HG02970 (cell line): ENCODE measurements at regions not wholly inside any gene's neighbourhood (a gene's known extent, or its start where the extent isn't known, plus 50 kb on each side); places are given as distances from the start of the nearest gene placed in this dataset.

Experiments used
- ATAC-seq: cut with Tn5 transposase; IDR thresholded peaks from one replicate; pipeline ENCODE4 v1.9.1; 2021; ENCODE audit warnings: mild to moderate bottlenecking, moderate library complexity, moderate number of reproducible peaks; ENCODE audit not compliant: unreplicated experiment, low FRiP score

DNA sequence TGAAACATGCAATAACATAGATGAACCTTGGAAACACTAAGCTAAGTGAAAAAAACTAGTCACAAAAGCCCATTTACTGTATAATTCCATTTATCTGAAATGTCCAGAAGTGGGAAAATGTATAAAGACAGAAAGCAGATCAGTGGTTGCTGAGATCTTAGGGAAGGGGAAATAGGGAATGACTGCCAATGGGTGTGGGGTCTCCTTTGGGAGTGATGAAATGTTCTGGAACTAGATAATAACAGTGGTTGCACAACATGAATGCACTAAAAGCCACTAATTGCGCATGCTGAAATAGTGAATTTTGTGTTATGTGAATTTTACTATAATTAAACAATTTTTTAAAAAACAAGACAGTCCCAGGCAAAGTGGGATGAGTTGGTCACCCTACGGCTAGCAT lies 472.8 kb downstream of the CCDC171 start:
- no peak for ATAC-seq

DNA sequence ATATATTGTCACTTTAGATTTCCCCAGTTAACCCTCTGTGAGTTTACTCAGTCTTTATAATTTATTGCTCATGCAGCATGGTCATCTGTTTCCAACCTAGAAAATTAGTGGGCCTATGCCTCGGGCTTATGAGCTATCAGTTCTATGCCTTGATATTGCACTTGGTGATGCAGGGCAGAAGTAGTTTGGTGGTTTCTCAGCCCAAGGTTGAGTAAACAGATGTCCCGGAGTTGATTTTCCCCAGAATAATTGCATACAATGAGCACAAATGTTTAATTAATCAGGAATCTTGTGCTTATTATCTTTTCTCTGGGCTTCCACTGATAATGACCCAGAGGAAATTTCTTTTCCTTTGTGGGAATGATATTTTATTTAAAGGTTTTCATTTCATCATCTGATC lies 474.0 kb downstream of the CCDC171 start:
- ATAC-seq: no peak

DNA sequence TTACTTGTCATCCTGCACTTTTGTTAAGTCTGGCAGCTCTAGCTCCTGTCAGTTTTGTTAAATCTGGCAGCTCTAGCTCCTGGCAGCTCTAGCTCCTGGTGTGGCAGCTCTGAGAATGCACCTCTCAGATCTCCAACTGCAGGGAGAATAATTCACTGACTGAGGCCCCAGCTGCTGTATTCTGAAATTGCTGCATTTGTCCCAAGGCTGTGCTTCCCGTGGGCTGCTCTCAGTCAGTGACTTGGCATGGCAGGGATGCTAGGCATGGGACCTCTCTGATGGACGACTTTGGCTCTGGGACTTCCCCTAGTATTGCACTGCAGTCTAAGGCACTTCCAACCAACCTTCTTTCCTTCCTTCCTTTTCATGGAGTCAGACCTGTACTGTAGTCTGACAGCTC lies 475.7 kb downstream of the CCDC171 start:
- no peak for ATAC-seq

- ATAC-seq: no peak
Measured at GRCh38 chr9:16029046-16029615, 476.3 kb downstream of the CCDC171 start.

DNA sequence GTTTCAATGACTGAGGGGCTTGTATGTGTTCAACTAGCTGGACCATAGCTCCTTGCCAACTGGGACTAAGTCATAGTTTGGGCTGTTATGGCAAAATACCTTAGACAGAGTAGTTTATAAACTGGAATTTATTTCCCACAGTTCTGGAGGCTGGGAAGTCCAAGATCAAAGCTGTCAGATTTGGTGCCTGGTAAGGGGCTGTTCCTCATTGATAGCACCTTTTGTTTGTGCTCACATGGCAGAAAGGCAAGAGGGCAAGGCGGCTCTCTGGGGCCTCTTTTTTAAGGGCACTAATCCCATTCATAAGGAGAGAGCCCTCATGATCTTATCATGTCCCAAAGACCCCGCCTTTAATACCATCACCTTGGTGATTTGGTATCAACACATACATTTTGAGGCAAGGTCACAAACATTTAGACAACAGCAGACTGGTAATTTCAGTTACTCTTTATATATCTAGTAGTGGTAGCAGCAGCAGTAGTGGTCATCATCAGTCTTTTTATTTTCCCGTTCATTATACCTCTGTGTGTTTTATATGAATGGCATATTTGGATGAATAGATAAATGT lies 477.0 kb downstream of the CCDC171 start:
- ATAC-seq: no peak

- ATAC-seq: peak; percentile 81
Measured at GRCh38 chr9:16030528-16031185, 477.8 kb downstream of the CCDC171 start.

- ATAC-seq: no peak
Measured at GRCh38 chr9:16031486-16031885, 478.6 kb downstream of the CCDC171 start.

DNA sequence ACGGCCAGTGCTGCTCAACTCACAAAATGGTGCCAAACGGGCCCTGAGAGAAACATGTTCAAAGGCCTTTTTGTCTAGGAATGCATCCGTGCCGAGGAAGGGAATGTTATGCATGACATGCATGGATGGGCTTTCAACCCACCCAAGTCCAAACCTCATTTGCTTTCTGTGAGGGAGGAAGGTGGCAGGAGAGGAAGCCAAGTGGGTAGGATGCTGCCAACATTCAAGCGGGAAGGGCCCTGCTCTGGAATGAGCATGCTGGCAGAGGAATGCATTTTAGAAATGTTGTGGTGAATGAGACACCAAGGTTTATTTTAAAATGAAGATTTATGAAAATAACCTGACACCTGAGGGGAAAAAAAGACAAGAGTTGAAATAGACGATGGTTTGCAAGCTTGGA lies 479.1 kb downstream of the CCDC171 start:
- ATAC-seq: no peak

- no peak for ATAC-seq
Measured at GRCh38 chr9:16032799-16033198, 480.0 kb downstream of the CCDC171 start.

- no peak for ATAC-seq
Measured at GRCh38 chr9:16033253-16033652, 480.4 kb downstream of the CCDC171 start.

- no peak for ATAC-seq
Measured at GRCh38 chr9:16033921-16034691, 481.3 kb downstream of the CCDC171 start.

DNA sequence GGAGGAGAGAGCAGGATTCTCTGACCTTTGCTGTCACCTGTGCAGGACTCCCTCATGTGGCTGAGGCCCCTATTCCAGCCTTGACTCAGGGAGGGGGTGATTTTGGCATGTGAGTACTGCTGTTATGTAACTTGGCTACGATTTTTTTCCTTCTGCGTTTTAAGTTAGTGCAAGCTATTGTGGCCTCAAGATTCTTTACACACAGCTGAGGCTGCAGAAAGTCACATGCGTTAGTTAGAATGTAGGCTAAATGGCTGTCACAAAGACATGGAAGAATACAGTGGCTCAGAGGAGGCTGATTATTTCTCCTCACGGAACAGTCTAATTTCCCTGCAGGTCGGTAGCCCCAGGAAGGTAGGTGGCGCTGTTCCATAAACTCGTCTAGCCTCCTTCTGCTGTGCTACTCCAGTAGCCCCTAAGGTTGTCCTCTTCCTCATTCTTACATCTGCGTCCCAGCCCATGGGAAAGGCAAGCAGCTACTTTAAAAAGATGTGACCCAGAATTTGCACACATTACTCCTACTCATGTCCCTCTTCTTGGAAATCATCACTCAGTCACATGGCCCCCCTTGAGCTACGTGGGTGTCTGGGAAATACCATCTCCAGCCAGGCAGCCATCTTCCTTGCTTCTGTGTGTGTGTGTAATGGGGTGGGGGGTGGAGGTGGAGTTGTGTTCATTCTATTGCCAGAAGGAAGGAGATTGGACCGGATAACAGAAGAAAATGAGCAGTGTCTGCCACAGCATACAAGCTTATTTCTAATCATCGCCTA lies 486.6 kb downstream of the CCDC171 start:
- ATAC-seq: no peak

DNA sequence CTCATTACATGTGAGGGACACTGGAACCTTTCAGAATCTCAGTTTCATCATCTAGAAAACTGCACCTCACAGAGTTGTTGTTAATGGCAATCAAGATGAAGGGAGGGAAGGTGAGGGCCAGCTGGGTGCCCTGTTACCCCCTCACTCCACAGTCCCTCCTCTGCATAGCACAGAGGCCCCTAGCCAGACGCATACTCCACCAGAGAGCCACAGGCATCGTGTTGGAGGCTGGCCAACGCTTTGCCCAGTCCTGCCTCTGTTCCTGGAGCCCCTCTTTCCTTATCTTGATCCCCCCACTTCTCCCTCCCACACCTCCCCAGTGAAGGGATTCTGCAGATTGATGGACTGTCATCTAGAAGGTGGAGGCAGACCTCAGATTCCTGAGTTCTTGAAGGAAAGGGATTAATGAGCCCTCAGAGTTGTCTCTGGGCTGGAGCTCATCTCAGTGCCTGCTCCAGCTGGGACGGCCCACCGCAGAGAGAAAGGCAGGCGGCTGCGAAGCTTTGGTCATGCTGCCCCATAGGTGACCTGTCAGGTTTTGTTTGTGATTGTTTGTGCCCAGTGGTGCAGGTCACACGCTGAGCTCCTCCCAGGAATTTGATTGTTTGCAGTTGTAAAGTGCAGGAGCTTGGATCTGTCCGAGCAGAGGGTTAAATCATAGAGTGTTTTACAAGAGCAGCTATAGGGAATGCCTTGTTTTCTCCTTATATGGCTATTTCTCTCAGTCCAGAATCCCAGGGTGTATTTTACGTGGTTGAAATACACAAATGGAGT lies 487.3 kb downstream of the CCDC171 start:
- ATAC-seq: no peak

- no peak for ATAC-seq
Measured at GRCh38 chr9:16043756-16044578, 491.1 kb downstream of the CCDC171 start.

DNA sequence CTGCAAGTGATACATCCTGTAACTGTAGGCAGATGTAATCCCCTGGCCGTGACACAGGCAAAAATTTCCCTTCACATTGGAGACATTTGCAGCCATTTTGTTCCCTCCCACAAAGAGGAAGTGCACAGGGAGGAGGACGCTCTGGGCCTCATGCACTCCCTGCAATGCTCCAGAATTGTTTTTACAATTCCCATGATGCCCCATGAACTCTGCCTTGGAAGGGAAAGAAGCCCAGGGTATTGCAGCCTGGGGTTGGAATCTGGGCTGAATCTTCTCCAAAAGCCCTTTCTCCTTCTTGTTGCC lies 491.7 kb downstream of the CCDC171 start:
- no peak for ATAC-seq

DNA sequence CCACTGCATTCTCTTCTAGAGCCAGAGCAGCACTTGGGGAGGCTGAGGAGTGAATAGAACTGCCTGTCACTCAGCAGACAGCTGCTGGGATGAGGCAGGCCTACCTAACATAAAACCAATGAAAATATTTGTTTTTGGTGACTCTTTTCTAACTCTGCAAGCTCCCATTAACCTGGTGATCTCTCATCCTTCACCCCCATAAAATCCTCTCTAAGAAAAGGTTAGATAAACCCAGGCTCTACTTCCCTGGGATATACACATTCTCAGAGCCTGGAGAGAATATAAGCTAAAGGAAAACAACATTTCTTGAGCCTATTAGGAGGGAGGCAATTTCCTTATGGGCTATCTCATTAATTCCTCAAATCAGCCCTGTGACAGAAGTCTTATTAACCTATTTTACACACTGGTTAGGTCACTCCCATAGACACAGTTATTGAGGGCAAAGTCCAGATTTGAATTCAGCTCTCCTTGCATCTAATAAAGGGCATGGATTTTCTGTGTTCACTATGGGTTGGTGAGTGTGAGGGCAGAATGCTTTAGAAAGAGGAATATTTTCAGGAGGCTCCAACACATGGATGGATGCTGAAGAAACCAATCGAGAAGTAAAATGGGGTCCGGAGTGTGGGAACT lies 492.9 kb downstream of the CCDC171 start:
- ATAC-seq: no peak

GRCh38 chr9:16046713-16047112 lies 493.9 kb downstream of the CCDC171 start:
- ATAC-seq: no peak

GRCh38 chr9:16048129-16048528 lies 495.3 kb downstream of the CCDC171 start:
- no peak for ATAC-seq

DNA sequence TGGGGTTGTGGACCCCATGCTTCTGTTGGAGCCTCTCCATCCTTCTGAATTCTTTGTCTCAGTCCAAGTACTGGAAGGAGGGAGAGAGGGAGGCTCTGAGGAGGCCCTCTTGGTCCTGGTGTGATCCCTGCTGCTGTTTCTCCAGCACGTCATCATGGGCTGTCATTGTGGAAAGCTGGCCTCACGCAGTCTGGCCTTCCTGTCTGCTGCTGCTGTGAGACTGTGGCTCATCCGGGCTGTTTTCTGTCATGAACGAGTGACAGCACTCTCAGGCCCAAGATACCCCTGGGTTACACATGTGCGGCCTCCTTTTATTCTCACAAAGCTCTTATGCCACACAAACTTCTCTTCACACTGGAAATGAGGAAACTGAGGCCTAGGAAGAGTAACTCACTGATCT lies 499.3 kb downstream of the CCDC171 start:
- no peak for ATAC-seq
